HepG2 (cell line): ENCODE measurements at regions not wholly inside any gene's neighbourhood (a gene's known extent, or its start where the extent isn't known, plus 50 kb on each side); places are given as distances from the start of the nearest gene placed in this dataset.
"Not testable (repeated sequence)": the region's sequence is repeated elsewhere in the genome, so short reads cannot be mapped to it uniquely, and the experiment has no call there.

ENCODE experiments used
- AGO1 ChIP-seq: fragments of 200-400 bp; formaldehyde crosslinking; IDR thresholded peaks from 2 replicates; pipeline ENCODE4 v1.6.1; 2017; ENCODE audit warnings: mild to moderate bottlenecking, low read depth, low read length, moderate library complexity; ENCODE audit not compliant: poor library complexity, severe bottlenecking
- CTCF ChIP-seq: sonication (generic); formaldehyde crosslinking; IDR thresholded peaks from 2 replicates; pipeline ENCODE4 v1.5.0; 2020; ENCODE audit warnings: mild to moderate bottlenecking, missing genetic modification reagents, moderate library complexity
- FOXO1 ChIP-seq: sonication (generic); formaldehyde crosslinking; IDR thresholded peaks from 2 replicates; pipeline ENCODE4 v1.4.0; 2020; ENCODE audit warnings: missing genetic modification reagents
- IKZF5 ChIP-seq: IDR thresholded peaks from 2 replicates; pipeline ENCODE4 v1.6.1; 2018; ENCODE audit warnings: missing genetic modification reagents, mild to moderate bottlenecking, missing compliant biosample characterization
- TAF15 ChIP-seq: fragments of 200-400 bp; formaldehyde crosslinking; IDR thresholded peaks from one replicate; pipeline ENCODE4 v1.6.1; 2018; ENCODE audit warnings: mild to moderate bottlenecking, low read depth, low read length; ENCODE audit not compliant: poor library complexity, severe bottlenecking
- TBX2 ChIP-seq: sonication (generic); formaldehyde crosslinking; IDR thresholded peaks from 2 replicates; pipeline ENCODE4 v1.5.0; 2020; ENCODE audit warnings: missing genetic modification reagents, mild to moderate bottlenecking, borderline replicate concordance
- THAP7 ChIP-seq: sonication (generic); formaldehyde crosslinking; IDR thresholded peaks from 2 replicates; pipeline ENCODE4 v1.8.1; 2023; ENCODE audit warnings: mild to moderate bottlenecking, missing genetic modification reagents
- TOE1 ChIP-seq: sonication (generic); formaldehyde crosslinking; IDR thresholded peaks from 2 replicates; pipeline ENCODE4 v1.4.0; 2020; ENCODE audit warnings: mild to moderate bottlenecking, missing genetic modification reagents
- ZFP37 ChIP-seq: sonication (generic); formaldehyde crosslinking; IDR thresholded peaks from 2 replicates; pipeline ENCODE4 v1.4.0; 2020; ENCODE audit warnings: missing genetic modification reagents, borderline replicate concordance
- ZNF124 ChIP-seq: sonication (generic); formaldehyde crosslinking; IDR thresholded peaks from 2 replicates; pipeline ENCODE4 v1.4.0; 2020; ENCODE audit warnings: missing genetic modification reagents
- ZNF850 ChIP-seq: sonication (generic); formaldehyde crosslinking; conservative IDR thresholded peaks from 2 replicates; pipeline ENCODE4 v1.9.0; 2021; ENCODE audit warnings: mild to moderate bottlenecking, missing genetic modification reagents

GRCh38 chr10:78444741-78445140 lies 411.1 kb downstream of the RPS24 start:
- not testable (repeated sequence) for TF ChIP-seq TAF15; AGO1; IKZF5 (CRISPR knock-in tag); ZNF850 (CRISPR knock-in tag); THAP7; FOXO1 (CRISPR knock-in tag); CTCF (CRISPR knock-in tag); TOE1 (CRISPR knock-in tag); ZFP37; TBX2 (CRISPR knock-in tag); ZNF124 (CRISPR knock-in tag)
